Activated naive CD4-positive, alpha-beta T cell treated with anti-CD3 and anti-CD28 coated beads, Interleukin-2, amount 50 U/mL, for 24 hours (primary cell): ENCODE measurements at regions not wholly inside any gene's neighbourhood (a gene's known extent, or its start where the extent isn't known, plus 50 kb on each side); places are given as distances from the start of the nearest gene placed in this dataset.
"Not testable (repeated sequence)": the region's sequence is repeated elsewhere in the genome, so short reads cannot be mapped to it uniquely, and the experiment has no call there.

Source experiments
- H3K27ac Mint-ChIP-seq: one replicate; pipeline ENCODE4 v1.8.0; 2021; ENCODE audit warnings: mild to moderate bottlenecking, mixed read lengths
- H3K27me3 Mint-ChIP-seq: one replicate; pipeline ENCODE4 v1.8.0; 2021; ENCODE audit warnings: mixed read lengths
- H3K36me3 Mint-ChIP-seq: one replicate; pipeline ENCODE4 v1.8.0; 2021; ENCODE audit warnings: mixed read lengths
- H3K4me1 Mint-ChIP-seq: one replicate; pipeline ENCODE4 v1.8.0; 2021; ENCODE audit warnings: mixed read lengths
- H3K4me3 Mint-ChIP-seq: one replicate; pipeline ENCODE4 v1.8.0; 2021; ENCODE audit warnings: mild to moderate bottlenecking, mixed read lengths
- H3K9me3 Mint-ChIP-seq: one replicate; pipeline ENCODE4 v1.8.0; 2021; ENCODE audit warnings: mixed read lengths

DNA sequence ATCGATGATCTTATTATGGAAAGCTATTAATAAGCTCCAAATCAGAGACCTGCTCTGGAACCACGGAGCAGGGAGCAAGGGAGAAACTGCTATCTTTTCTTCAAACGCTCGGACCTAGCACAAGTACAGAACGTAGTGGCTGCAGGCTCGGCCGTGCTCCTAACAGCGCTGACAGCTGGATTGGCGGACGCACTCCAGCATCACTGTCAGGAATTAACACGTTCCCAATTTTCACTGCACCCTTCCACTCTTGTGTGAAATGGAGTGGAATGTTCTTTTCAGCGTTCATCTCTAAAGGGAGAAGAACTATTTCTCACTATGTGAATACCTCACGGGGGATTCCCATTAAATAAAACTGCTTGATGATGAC is 106.9 kb downstream of the ZNF281 start:
- H3K27ac Mint-ChIP-seq = no peak overlapping the region
- no peaks in the 10 kb centered on the region for H3K36me3 Mint-ChIP-seq
- no peaks in the 10 kb centered on the region for H3K9me3 Mint-ChIP-seq
- peaks cover 24% of the 10 kb centered on the region for H3K4me1 Mint-ChIP-seq
- H3K4me3 Mint-ChIP-seq = peak overlapping the region; percentile 87
- no peaks in the 10 kb centered on the region for H3K27me3 Mint-ChIP-seq

DNA sequence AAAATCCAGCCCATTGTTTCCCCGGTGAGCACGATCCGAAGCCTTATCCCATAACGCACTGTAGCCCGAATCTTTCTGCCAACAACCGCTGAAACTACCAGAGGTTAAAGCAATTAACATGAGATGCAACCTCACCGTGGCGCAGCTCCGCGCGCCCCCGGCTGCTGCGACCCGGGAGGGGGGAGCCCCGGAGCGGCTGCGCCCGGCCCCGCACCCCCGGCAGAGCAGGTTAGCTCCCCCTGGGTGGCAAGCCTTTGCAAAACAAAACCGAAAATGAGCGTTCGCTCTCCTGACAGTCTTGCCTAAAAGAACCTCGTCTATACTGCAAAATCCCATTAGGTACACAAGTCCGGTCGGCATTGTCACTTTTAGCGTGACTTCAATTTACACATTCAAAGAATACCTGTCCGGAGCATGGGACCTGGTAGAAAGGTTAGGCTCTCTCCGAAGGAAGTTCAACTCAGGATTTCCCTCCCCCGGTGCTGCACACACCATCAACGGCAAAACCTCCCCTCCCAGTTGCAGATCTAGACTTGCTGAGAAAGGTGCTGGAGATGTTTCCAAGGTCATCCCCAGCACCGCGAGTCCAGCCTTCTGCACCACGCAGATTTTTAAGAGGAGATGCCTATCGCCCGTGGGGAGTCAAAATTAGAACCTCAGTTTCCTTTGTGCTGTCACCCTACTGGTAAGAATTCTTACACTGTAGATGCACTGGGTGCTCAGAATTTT is 107.5 kb downstream of the ZNF281 start:
- Mint-ChIP-seq H3K27me3 (no peaks in the 10 kb centered on the region), H3K36me3 (no peaks in the 10 kb centered on the region), H3K4me3 (peak overlapping the region; percentile 87), H3K9me3 (no peaks in the 10 kb centered on the region), H3K27ac (peak overlapping the region; percentile 79), H3K4me1 (peaks cover 22% of the 10 kb centered on the region)

DNA sequence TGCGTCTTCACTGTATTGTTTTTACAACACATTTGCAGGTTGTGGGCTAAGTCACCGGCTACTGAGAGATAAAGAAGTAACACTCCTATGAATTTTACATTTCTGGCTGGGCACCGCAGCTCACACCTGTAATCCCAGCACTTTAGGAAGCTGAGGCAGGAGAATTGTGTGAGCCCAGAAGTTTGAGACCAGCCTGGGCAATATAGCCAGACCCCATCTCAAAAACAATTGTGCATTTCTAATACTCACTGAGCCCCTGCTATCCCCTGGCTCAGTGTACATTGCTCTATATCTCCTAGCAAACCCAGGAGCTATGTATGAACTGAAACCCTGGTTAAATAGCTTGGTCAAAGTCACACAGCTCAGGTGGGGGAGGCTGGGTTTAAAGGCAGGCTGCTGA is 108.7 kb downstream of the ZNF281 start:
- Mint-ChIP-seq H3K4me3 (no peak overlapping the region), H3K4me1 (peaks cover 15% of the 10 kb centered on the region), H3K27ac (no peak overlapping the region), H3K27me3 (no peaks in the 10 kb centered on the region), H3K36me3 (no peaks in the 10 kb centered on the region), H3K9me3 (no peaks in the 10 kb centered on the region)

DNA sequence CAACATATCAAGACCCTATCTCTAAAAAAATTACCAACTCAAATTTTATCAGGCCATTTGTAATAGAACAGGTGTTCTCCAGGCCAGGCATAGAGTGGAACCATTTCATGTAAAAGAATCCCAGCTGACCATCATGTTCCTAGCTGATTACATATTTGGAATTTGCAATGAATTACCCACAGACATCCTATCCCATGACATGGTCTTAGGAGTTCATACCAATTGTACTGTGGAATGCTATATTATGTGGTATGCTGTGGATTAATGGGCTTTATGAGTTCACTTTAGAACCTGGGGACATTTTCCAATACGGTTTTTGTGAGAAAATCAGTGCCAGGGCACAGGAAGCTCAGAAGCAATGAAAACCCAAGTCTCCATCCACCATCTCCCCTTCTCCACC is 110.3 kb downstream of the ZNF281 start:
- Mint-ChIP-seq H3K4me1 (peaks cover 15% of the 10 kb centered on the region), H3K27me3 (no peaks in the 10 kb centered on the region), H3K36me3 (no peaks in the 10 kb centered on the region), H3K27ac (no peak overlapping the region), H3K4me3 (no peak overlapping the region), H3K9me3 (no peaks in the 10 kb centered on the region)

DNA sequence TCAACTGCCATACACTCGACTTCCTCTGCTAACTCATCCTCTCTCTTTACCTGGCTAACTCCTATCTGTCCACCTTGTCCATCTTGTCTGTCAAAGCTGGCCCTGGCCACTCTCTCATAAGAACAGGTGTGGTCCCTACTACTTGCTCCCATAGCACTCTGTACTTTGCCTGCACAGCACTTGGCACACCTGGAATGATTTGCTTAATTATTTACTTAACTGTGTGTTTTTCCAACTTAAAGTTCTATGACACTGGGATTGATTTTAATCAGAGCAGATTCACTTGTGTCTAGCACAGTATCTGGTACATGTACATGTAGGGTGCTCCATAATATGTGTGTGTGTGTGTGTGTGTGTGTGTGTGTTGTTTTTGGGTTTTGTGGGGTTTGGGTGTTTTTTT is 111.6 kb downstream of the ZNF281 start:
- H3K4me3 Mint-ChIP-seq = no peak overlapping the region
- no peaks in the 10 kb centered on the region for H3K27me3 Mint-ChIP-seq
- H3K36me3 Mint-ChIP-seq = no peaks in the 10 kb centered on the region
- no peaks in the 10 kb centered on the region for H3K9me3 Mint-ChIP-seq
- peaks cover 12% of the 10 kb centered on the region for H3K4me1 Mint-ChIP-seq
- no peak overlapping the region for H3K27ac Mint-ChIP-seq

DNA sequence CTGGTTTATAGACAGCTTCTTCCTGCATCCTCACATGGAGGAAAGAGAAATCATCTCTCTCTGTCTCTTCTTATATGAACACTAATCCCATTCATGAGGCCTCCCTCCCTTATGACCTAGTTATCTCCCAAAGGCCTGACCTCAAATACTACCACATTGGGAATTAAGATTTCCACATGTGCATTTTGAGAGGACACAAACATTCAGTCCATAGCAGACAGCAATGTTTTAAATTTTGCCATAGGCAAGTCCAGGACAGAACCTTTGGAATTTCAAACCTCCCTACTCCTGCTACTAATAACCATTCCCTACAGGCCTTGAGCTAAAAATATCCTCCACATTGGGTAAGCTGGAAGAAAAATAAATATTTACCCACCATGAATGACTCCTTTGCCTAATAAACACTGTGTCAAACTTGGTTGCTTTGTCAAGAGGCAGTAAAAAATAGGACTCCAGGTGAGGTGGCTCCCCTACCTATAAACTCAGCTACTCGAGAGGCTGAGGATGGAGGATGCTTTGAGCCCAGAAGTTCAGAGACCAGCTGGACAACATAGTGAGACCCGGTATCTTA is 113.7 kb downstream of the ZNF281 start:
- Mint-ChIP-seq H3K27me3 (no peaks in the 10 kb centered on the region), H3K27ac (no peak overlapping the region), H3K9me3 (no peaks in the 10 kb centered on the region), H3K36me3 (no peaks in the 10 kb centered on the region), H3K4me1 (no peaks in the 10 kb centered on the region), H3K4me3 (no peak overlapping the region)

DNA sequence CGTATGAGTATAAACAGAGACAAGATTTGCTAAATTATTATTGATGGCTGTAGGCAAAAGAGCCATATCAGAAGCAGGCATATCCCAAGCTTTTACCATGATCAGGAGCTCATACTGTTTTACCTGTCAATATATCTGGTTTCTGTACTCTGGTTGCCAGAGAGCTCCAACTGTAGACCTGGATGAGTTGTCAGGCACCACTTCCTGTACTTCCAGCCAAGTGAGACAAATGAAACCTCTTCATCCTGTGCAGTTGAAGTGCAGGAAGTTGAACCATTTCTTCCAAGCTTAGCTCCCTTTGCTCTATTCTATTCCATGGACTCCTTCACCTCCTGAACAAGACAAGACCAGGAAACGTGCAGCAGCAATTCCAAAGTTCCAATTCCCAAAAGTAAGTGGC is 115.6 kb downstream of the ZNF281 start:
- H3K27ac Mint-ChIP-seq = no peak overlapping the region
- no peaks in the 10 kb centered on the region for H3K27me3 Mint-ChIP-seq
- H3K4me3 Mint-ChIP-seq = no peak overlapping the region
- H3K4me1 Mint-ChIP-seq = no peaks in the 10 kb centered on the region
- H3K36me3 Mint-ChIP-seq = no peaks in the 10 kb centered on the region
- no peaks in the 10 kb centered on the region for H3K9me3 Mint-ChIP-seq

DNA sequence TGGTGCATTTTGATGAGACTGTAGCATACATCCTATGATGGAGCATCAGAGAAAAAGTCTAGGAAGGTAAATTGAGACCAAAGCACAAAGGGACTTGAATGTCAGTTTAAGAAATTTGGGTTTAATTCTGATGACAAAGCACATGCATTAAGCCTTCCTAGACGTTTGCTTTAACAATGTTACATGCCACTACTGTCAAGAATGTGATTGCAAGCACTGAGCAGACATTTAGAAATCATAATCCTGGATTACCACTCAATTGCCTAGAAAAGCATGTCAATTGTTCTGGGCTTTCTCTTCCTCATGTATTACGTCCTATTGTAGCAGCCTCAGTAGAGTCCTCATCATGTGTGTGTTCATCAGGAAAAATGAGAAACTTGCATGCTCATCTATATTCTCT is 117.1 kb downstream of the ZNF281 start:
- no peaks in the 10 kb centered on the region for H3K27me3 Mint-ChIP-seq
- H3K27ac Mint-ChIP-seq = no peak overlapping the region
- H3K4me3 Mint-ChIP-seq = no peak overlapping the region
- H3K36me3 Mint-ChIP-seq = no peaks in the 10 kb centered on the region
- no peaks in the 10 kb centered on the region for H3K9me3 Mint-ChIP-seq
- no peaks in the 10 kb centered on the region for H3K4me1 Mint-ChIP-seq

DNA sequence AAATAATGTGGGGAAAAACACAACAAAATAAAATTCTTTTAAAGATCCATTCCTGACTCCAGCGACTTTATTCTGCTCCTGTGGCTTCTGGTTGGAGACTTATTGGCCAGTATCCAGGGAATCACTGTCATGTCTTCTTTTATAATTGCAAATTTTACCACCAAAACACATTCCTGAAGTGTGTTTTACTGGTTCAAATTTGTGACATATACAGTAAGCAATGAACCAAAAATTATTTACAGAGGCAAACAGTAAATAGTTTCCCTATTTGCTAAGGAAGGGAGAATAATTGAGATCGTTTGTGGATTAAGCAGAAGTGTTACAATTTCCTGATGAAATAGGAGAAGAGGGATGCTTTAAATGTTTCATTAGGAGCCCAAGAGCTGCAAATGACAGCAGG is 118.7 kb downstream of the ZNF281 start:
- Mint-ChIP-seq H3K4me1 (no peaks in the 10 kb centered on the region), H3K36me3 (no peaks in the 10 kb centered on the region), H3K27ac (no peak overlapping the region), H3K27me3 (no peaks in the 10 kb centered on the region), H3K4me3 (no peak overlapping the region), H3K9me3 (no peaks in the 10 kb centered on the region)

DNA sequence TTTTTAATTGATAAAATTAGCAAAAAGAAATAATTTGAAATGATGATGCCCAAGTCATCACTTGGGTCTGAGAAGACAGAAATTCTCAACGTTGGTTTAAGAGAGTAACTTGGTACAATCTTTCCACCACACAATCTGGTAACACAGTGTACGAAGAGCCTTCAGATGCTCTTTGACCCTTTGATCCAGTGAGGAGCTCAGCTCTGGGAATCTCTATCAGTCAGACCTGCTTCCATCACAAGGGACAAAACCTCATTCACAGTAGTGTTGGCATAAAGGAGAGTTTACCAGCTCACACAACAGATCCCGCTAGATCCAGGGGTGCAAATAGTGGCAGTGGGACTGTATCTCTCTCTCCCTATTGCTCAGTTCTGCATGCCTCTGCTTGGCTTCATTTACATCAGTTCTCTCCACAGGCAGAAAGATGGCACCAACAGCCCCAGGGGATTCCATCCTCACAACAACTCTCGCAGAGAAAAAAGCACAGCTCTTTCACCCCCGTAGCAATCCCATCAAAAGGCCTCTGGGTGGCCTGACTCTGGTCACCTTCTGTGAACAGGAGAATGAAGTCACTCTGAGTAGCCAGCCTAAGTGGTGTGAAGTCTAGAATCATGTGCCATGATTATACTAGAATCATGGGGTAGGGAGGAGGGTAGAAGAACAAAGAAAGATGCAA is 119.7 kb downstream of the ZNF281 start:
- no peak overlapping the region for H3K27ac Mint-ChIP-seq
- H3K4me3 Mint-ChIP-seq = no peak overlapping the region
- no peaks in the 10 kb centered on the region for H3K36me3 Mint-ChIP-seq
- no peaks in the 10 kb centered on the region for H3K9me3 Mint-ChIP-seq
- no peaks in the 10 kb centered on the region for H3K4me1 Mint-ChIP-seq
- no peaks in the 10 kb centered on the region for H3K27me3 Mint-ChIP-seq

DNA sequence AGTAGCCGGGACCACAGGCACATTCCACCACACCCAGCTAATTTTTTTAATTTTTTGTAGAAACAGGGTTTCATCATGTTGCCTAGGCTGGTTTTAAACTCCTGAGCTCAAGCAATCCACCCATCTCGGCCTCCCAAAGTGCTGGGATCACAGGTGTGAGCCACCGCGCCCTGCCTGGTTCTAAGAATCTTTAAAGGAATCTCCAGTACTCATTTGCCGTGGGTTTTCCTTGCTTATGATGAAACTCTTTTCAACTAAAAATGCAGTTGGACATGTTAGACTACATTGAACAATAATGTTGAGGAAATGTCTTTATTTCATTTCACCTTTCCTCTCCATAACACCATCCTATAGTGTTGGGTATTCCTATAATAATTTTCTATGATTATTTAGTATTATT is 121.6 kb downstream of the ZNF281 start:
- Mint-ChIP-seq H3K27ac (no peak overlapping the region), H3K9me3 (no peaks in the 10 kb centered on the region), H3K36me3 (no peaks in the 10 kb centered on the region), H3K4me3 (no peak overlapping the region), H3K4me1 (no peaks in the 10 kb centered on the region), H3K27me3 (no peaks in the 10 kb centered on the region)

DNA sequence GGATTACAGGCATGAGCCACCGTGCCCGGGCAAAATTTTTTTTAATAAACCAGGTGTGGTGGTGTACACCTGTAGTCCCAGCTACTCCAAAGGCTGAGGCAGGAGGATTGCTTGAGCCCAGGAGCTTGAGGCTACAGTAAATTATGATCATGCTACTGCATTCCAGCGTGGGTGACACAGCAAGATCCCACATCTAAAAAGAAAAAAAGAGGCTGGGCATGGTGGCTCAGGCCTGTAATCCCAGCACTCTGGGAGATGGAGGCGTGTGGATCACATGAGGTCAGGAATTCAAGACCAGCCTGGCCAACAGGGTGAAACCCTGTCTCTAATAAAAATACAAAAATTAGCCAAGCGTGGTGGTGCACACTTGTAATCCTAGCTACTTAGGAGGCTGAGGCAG is 125.6 kb downstream of the ZNF281 start:
- H3K4me3 Mint-ChIP-seq, H3K36me3 Mint-ChIP-seq, H3K4me1 Mint-ChIP-seq, H3K27ac Mint-ChIP-seq, H3K27me3 Mint-ChIP-seq, H3K9me3 Mint-ChIP-seq: not testable (repeated sequence)

DNA sequence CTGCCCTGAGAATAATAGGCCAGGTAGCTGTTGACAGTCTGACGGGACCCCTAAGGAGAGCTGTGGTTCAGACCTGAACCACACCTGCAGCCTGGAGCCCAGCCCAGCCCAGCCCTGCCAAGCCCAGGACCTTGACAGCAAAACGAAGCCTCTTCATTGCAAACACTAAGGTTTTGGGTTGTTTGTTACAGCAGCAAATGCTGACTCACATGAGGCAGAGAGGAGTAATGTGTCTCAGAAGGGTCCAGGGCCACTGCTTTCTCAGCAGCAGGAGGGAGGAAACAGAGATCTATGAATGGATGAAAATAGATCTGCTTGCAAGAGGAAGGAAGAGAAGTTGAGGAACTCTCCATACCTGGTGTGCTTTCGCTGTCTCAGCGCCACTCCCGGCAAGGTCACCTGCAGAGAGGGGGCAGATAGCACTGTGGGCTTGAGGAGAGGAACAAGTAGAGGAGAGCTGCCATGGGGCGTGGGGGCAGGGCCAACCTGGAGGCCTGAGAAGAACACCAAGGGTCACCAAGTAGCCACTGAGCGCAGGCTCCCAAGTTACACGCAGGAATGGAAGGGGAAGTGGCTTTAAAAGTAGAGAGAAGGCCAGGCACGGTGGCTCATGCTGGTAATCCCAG is 127.2 kb downstream of the ZNF281 start:
- H3K36me3 Mint-ChIP-seq = no peaks in the 10 kb centered on the region
- H3K27ac Mint-ChIP-seq = no peak overlapping the region
- H3K4me3 Mint-ChIP-seq = no peak overlapping the region
- H3K4me1 Mint-ChIP-seq = no peaks in the 10 kb centered on the region
- H3K27me3 Mint-ChIP-seq = no peaks in the 10 kb centered on the region
- no peaks in the 10 kb centered on the region for H3K9me3 Mint-ChIP-seq

DNA sequence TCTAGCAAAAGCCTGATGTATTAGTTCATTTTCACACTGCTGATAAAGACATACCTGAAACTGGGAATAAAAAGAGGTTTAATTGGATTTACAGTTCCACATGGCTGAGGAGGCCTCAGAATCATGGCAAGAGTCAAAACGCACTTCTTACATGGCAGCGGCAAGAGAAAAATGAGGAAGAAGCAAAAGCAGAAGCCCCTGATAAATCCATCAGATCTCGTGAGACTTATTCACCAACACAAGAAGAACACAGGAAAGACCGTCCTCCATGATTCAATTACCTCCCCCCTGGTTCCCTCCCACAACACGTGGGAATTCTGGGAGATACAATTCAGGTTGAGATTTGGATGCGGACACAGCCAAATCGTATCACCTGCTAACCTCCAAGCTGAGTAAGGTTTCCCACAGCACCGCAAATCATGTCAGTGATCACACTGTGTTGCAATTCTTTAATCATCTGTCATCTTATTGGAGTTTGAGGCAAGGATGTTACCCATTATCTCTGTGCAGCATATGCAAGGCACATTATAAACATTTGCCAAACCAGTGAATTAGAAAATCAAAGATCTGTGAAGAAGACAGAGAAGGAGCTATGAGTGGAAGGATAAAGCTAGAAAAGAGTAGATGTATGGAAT is 128.5 kb downstream of the ZNF281 start:
- Mint-ChIP-seq H3K4me1 (no peaks in the 10 kb centered on the region), H3K27ac (no peak overlapping the region), H3K27me3 (no peaks in the 10 kb centered on the region), H3K4me3 (no peak overlapping the region), H3K9me3 (no peaks in the 10 kb centered on the region), H3K36me3 (no peaks in the 10 kb centered on the region)

DNA sequence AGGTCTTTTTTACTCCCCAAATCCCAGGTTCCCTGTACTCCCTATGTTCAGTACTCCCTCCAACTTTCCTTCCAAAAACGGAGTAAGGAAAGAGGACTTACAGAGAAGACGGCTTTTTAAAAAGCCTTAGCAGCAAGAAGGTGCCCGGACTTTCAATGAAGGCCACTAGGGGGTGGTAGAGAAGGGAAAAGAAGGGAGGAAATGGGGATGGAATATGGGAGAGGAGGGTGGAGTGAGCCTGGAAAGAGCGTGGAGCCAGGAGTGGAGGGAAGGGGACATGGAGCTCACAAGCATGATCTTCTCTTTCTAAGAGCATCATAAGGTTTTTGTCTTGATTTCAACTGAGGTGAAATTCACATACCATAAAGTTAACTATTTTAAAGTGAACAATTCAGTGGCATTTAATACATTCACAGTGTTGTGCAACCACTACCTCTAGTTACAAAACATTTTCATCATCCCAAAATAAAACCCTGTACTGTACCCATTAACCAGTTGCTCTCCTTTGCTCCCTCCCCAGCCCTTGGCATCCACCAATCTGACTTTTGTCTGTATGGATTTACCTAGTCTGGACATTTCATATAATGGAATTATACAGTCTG is 129.9 kb downstream of the ZNF281 start:
- Mint-ChIP-seq H3K36me3 (no peaks in the 10 kb centered on the region), H3K27ac (no peak overlapping the region), H3K4me1 (no peaks in the 10 kb centered on the region), H3K27me3 (no peaks in the 10 kb centered on the region), H3K9me3 (no peaks in the 10 kb centered on the region), H3K4me3 (no peak overlapping the region)
